Panc1 (cell line): ENCODE measurements at regions not wholly inside any gene's neighbourhood (a gene's known extent, or its start where the extent isn't known, plus 50 kb on each side); places are given as distances from the start of the nearest gene placed in this dataset.

ENCODE experiments used
- ATAC-seq: fragments of 200-7000 bp; cut with Tn5 transposase; 2 replicates; pipeline ENCODE4 v1.9.1; 2020; ENCODE audit warnings: mild to moderate bottlenecking, moderate library complexity
- BruUV-seq: library from RNA; stranded (reverse); fragments of 400-500 nt; replicated peaks from 2 replicates; lab custom pipeline; 2021; lab: Mats Ljungman, UMichigan
- CTCF ChIA-PET: fragments of 300-600 bp; sonication (Branson Sonifier 250); formaldehyde crosslinking; loops from one replicate; lab custom pipeline; 2022; ENCODE audit warnings: antibody characterized with exemption; lab: Charles Lee
- POLR2A ChIA-PET: fragments of 300-600 bp; sonication (Branson Sonifier 250); formaldehyde crosslinking; loops from one replicate; lab custom pipeline; 2022; ENCODE audit warnings: antibody characterized with exemption; lab: Charles Lee
- DNase-seq: peaks from one replicate; pipeline ENCODE4 v3.0.0-alpha.2; 2010; ENCODE audit warnings: low read depth, low spot score
- H3K27ac ChIP-seq: 2 replicates; pipeline ENCODE4 v1.5.1; 2011; ENCODE audit warnings: mild to moderate bottlenecking, low read length, inconsistent platforms
- H3K27me3 ChIP-seq: fragments of 200-500 bp; sonication (Bioruptor generic); 2 replicates; pipeline ENCODE4 v1.6.0; 2014; ENCODE audit warnings: low read length, inconsistent platforms; ENCODE audit not compliant: control insufficient read depth, insufficient read depth
- H3K36me3 ChIP-seq: fragments of 200-500 bp; sonication (Bioruptor generic); 2 replicates; pipeline ENCODE4 v1.5.1; 2014; ENCODE audit warnings: inconsistent platforms, mild to moderate bottlenecking, low read length, moderate library complexity; ENCODE audit not compliant: control insufficient read depth, insufficient read depth
- H3K4me1 ChIP-seq: 2 replicates; pipeline ENCODE4 v1.5.1; 2011; ENCODE audit warnings: inconsistent platforms, mild to moderate bottlenecking, low read length, moderate library complexity; ENCODE audit not compliant: control insufficient read depth, insufficient read depth
- H3K4me3 ChIP-seq, 2 experiments: 2 replicates each; pipeline ENCODE4 v1.5.1; 2011 to 2012; ENCODE audit warnings: low read depth in 2 of 2, low read length in 2 of 2, mild to moderate bottlenecking in 2 of 2, inconsistent platforms in 1 of 2, moderate library complexity in 1 of 2
- H3K9me3 ChIP-seq: fragments of 200-500 bp; sonication (Bioruptor generic); 2 replicates; pipeline ENCODE4 v1.5.1; 2014; ENCODE audit warnings: low read depth, mild to moderate bottlenecking, inconsistent platforms, low read length, moderate library complexity; ENCODE audit not compliant: control insufficient read depth, insufficient read depth
- CTCF ChIP-seq: fragments of 450-650 bp; IDR thresholded peaks from 2 replicates; pipeline ENCODE4 v1.5.1; 2017; ENCODE audit warnings: mild to moderate bottlenecking
- POLR2AphosphoS5 ChIP-seq: IDR thresholded peaks from 2 replicates; pipeline ENCODE4 v1.6.1; 2012; ENCODE audit warnings: mild to moderate bottlenecking, low read depth, low read length, moderate library complexity
- REST ChIP-seq, 2 experiments: IDR thresholded peaks; 2 replicates each; pipeline ENCODE4 v1.6.1; 2011 to 2012; ENCODE audit warnings: low read depth in 2 of 2, control low read depth in 1 of 2, low read length in 1 of 2, mild to moderate bottlenecking in 1 of 2, moderate library complexity in 1 of 2; ENCODE audit not compliant: insufficient read depth in 1 of 2
- SIN3A ChIP-seq: IDR thresholded peaks from 2 replicates; pipeline ENCODE4 v1.6.1; 2012; ENCODE audit warnings: low read depth, mild to moderate bottlenecking, low read length, moderate library complexity, borderline replicate concordance; ENCODE audit not compliant: insufficient read depth
- TCF7L2 ChIP-seq: IDR thresholded peaks from 2 replicates; pipeline ENCODE4 v1.6.1; 2011; ENCODE audit warnings: mild to moderate bottlenecking, low read depth, low read length, inconsistent platforms
- in situ Hi-C: cut with HindIII; loops from 2 replicates; pipeline ENCODE4 v1.10.0; 2016; ENCODE audit warnings: low sequenced_read_pairs, low pct_unique_long_range_greater_than_20kb
- intact Hi-C: fragments of 100-400 bp; cut with micrococcal nuclease; formaldehyde crosslinking; loops from one replicate; pipeline ENCODE4 v1.10.0; 2022; ENCODE audit not compliant: unreplicated experiment

- CTCF ChIA-PET = no interaction called here
- BruUV-seq = no TSS peak
Measured at GRCh38 chr7:23918286-23918685, 208.3 kb downstream of the STK31 start.

GRCh38 chr7:23918856-23919255, 208.8 kb downstream of the STK31 start:
- DNase-seq = no peak
- Histone ChIP-seq H3K27me3 (no peaks in the 10 kb centered on the region), H3K36me3 (no peaks in the 10 kb centered on the region), H3K4me1 (no peaks in the 10 kb centered on the region), H3K9me3 (no peaks in the 10 kb centered on the region), H3K4me3 (no peak overlapping the region), H3K27ac (no peak overlapping the region)
- no peak for TF ChIP-seq REST (IDR thresholded peaks at IDR 0.05; ENCODE audit: insufficient read depth in 1 of 2, low read depth in 2 of 2, low read length in 1 of 2)
- TF ChIP-seq CTCF = no peak
- TF ChIP-seq SIN3A = no peak
- TF ChIP-seq POLR2AphosphoS5 = no peak
- no peak for TF ChIP-seq TCF7L2
- ATAC-seq = no peak
- ChIA-PET POLR2A (no interaction called here), CTCF (no interaction called here)
- intact Hi-C loops (no loop called here), in situ Hi-C loops (no loop called here)
- BruUV-seq = no TSS peak

More at GRCh38 chr7:23918286-23918685, 208.3 kb downstream of the STK31 start:
- no peaks in the 10 kb centered on the region for H3K9me3 ChIP-seq
- TF ChIP-seq TCF7L2 = no peak
- no peak for TF ChIP-seq POLR2AphosphoS5
- TF ChIP-seq CTCF = no peak
- TF ChIP-seq REST (IDR thresholded peaks at IDR 0.05; ENCODE audit: insufficient read depth in 1 of 2, low read depth in 2 of 2, low read length in 1 of 2) = no peak
- no peak for TF ChIP-seq SIN3A
- intact Hi-C loops = no loop called here
- H3K4me3 ChIP-seq = no peak overlapping the region
- in situ Hi-C loops = no loop called here
- no peaks in the 10 kb centered on the region for H3K4me1 ChIP-seq
- no peak overlapping the region for H3K27ac ChIP-seq
- POLR2A ChIA-PET = no interaction called here
- no peak for ATAC-seq
- no peak for DNase-seq
- no peaks in the 10 kb centered on the region for H3K36me3 ChIP-seq
- H3K27me3 ChIP-seq = no peaks in the 10 kb centered on the region
